GM19463 (cell line): ENCODE measurements at regions not wholly inside any gene's neighbourhood (a gene's known extent, or its start where the extent isn't known, plus 50 kb on each side); places are given as distances from the start of the nearest gene placed in this dataset.
"Not testable (repeated sequence)": the region's sequence is repeated elsewhere in the genome, so short reads cannot be mapped to it uniquely, and the experiment has no call there.

Experiments
- ATAC-seq: cut with Tn5 transposase; IDR thresholded peaks from one replicate; pipeline ENCODE4 v1.9.1; 2021; ENCODE audit warnings: mild to moderate bottlenecking, moderate library complexity; ENCODE audit not compliant: unreplicated experiment

DNA sequence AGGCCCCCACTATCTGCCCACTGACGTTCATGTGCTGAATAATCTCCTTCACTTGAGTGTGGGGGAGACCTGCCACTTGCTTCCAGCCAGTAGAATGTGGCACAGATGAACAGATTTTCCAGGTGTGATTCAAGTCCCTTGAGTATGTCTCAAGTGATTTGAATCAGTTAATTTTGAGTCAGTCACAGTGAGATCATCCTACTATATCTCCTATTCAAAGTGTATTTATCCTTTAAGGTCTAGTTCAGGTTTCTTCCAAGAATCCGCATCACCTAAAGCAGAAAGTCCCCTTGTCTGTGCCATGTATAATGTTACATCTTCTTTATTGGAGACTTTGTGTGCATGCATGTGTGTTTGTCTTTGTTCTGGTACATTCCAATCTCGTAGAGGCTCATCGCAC is 208.3 kb upstream of the DAB2 start:
- no peak for ATAC-seq

DNA sequence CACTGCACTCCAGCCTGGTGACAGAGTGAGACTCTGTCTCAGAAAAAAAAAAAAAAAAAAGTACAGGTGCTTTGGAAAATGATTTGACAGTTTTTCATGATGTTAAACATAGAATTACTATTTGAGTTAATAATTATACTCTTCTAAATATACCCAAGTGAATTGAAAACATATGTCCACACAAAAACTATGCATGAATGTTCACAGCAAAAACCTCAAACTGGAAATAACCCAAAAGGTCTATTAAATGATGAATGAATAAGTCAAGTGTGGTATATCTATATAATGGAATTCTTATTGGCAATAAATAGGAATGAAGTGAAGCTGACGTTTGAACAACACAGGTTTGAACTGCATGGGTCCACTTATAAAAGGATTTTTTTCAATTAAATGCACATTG is 207.2 kb upstream of the DAB2 start:
- ATAC-seq = no peak

DNA sequence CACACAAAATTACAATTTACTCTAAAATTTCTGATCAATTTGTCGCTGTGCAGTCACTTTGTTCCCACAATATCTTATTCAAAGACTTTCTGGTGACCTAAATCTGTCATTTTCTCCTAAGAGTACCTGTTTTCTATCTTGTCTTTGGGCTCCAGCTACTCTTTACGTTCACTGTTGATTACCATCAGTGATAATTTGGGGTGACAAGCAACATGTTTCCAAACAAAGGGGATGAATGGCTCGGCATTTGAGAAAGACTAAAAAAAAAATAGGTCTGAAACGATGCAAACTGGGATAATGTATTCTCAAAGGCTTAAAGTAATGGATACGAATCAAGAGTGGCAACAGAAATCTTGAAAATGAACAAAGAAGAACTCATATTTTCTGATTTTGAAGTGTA is 205.2 kb upstream of the DAB2 start:
- ATAC-seq = no peak

DNA sequence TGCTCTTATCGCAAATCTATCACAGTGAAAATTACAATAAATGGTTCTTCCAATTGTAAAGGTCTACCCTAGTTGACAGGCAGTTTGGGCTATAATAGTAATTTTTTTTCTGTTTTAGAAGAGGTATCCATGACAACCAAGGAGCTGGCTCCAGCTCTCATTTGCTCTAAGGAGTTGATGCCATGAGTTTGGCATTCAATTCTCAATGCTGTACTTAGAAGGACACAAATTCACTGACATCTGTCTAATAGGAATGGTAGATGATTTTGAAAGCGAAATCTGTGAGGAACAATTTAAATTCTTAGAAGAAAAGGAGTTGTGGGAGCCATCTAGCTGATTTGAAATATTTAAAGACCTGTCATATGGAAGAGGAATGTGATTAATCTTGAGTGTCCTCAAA is 203.6 kb upstream of the DAB2 start:
- no peak for ATAC-seq

DNA sequence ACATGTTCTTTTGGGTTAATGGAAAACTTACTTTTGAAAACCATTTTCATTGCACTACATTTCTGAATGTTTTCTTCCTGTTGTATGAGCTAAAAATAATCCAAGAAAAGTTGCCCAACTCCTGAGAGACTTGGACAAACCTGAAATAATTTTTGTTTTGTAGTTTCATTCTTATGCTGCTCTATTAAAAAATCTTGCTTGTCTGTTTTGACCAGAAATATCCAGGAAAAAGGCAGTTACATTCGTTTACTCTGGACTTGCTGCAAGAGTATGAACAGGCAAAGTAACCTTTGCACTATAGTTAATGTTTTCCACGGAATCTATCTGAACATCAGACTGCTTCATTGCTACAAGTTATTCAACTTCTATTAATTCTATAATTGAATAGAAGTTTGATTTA is 200.1 kb upstream of the DAB2 start:
- no peak for ATAC-seq

DNA sequence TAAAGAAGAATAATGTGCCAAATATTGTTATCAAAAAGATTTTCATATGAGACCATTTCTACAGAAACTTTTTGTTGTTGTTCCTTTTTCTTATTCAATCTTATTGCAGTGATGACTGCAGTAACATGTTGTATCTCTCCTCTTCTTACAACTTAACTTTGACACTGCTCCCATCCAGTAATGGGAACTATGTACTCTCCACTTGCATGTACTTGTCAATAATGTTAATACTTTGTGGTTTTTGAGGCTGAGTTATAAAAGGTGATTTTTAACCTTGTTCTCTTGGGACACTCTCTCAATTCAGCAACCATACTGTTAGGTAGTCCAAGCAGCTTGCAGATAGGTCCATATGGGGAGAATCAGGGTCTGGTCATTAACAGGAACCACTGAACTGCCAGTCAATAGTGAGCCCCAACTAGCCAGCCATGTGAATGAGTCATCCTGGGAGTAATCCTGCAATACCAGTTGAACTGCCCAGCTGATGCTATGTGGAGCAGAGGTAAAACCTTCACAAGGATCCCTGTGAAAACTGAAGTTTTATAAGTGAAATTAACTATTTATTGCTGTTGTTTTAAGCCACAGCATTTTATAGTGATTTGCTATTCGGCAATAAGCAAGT is 199.6 kb upstream of the DAB2 start:
- ATAC-seq = peak; percentile 84

DNA sequence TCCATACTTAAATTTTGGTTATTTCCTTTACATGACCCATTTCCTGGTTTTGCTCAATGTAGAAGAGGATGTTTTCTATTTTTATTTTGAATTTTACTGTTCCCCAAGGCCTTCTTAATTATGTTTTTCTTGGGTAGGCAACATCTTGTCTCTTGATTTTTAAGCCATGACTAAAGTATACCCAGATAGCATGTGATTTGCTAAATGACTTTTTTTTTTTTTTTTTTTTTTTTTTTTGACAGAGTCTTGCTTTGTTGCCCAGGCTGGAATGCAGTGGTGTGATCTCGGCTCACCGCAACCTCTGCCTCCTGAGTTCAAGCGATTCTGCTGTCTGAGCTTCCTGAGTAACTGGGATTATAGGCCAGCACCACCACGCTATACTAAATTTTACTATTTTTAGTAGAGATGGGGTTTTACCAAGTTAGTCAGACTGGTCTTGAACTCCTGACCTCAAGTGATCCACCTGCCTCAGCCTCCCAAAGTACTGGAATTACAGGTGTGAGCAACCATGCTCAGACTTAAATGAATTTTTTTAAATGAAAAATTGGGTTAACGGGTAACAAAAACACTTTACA is 198.6 kb upstream of the DAB2 start:
- ATAC-seq = peak; percentile 43

DNA sequence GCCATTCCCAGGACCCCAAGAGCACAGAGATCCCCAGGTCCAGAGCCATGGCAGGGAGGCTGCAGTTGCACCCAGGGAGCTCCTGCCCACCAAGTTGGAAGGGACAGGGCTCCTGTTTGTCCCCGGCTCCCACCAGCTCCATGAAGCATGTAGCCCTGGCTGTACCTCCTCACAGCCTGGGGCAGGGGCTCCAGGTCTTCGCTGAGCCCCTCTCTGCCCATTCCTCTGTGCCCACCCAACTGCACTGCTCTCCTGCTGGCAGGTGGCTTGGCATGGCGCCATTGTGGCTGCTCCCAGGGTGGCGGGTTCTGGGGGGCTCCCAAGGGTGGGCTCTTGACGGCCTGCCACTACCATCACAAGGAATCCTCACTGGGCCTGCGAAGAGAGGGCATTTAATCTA is 197.5 kb upstream of the DAB2 start:
- no peak for ATAC-seq

DNA sequence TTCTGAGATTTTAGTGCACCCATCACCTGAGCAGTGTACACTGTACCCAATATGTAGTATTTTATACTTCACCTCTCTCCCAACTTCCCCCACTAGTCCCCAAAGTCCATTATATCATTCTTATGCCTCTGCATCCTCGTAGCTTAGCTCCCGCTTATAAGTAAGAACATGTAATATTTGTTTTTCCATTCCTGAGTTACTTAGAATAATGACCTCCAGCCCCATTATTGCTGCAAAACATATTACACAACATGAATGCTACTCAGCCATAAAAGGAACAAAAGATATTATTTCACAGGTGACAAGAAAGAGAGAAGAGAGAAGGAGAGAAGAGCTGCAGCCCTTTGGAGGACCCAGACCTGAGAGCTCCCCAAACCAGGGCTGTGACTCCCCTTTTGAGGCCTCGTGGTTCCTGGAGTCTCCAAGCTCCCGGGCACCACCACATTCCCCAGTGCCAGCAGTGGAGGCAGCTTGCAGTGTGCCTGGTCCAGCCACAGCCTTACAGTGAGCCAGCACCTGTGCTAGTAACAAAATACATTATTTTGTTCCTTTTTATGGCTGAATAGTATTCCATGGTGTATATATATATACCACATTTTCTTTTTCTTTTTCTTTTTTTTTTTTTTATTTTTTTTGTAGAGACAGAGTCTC is 194.5 kb upstream of the DAB2 start:
- ATAC-seq = no peak

DNA sequence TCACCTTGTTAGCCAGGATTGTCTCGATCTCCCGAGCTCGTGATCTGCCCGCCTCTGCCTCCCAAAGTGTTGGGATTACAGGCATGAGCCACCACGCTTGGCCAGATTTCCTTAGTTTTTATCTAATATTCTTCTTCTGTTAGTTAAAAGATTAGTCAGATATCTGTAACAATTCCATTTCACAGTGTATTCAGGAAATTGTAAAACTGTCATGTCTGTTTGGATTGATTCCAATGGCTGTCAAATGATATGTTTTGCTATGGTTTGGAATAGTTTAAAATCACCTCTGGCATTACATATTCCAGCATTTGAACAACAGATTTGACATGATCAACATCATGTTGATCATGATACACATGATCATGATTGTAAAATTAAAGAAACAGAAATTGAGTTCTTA is 193.6 kb upstream of the DAB2 start:
- ATAC-seq = no peak

DNA sequence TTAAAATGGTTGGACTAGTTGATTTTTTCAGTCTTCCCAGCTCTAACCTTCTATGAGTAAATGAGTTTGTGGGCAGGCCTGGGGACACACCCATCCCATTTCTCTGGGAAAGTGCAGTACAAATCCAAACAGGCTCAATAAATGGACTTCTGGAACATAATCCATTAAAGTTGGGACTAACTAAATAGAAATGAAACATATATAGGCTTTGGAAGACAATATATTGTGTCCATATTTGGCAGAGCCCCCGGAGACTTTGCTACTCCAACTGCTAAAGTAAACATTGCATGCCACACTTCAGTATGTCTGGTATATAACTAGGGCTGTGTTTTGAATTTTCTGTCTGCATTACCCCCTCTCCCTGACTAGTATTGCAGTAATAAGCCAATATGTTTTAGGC is 191.4 kb upstream of the DAB2 start:
- ATAC-seq = no peak

DNA sequence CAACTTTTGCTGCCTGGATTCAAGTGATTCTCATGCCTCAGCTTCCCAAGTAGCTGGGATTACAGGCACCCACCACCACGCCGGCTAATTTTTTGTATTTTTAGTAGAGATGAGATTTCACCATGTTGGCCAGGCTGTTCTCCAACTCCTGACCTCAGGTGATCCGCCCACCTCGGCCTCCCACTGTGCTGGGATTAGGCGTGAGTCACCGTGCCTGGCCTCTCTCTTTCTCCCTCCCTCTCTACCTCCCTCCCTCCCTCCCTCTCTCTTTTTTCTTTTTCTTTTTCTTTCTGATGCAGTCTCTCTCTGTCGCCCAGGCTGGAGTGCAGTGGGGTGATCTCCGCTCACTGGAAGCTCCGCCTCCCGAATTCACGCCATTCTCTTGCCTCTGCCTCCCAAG is 186.3 kb upstream of the DAB2 start:
- not testable (repeated sequence) for ATAC-seq

DNA sequence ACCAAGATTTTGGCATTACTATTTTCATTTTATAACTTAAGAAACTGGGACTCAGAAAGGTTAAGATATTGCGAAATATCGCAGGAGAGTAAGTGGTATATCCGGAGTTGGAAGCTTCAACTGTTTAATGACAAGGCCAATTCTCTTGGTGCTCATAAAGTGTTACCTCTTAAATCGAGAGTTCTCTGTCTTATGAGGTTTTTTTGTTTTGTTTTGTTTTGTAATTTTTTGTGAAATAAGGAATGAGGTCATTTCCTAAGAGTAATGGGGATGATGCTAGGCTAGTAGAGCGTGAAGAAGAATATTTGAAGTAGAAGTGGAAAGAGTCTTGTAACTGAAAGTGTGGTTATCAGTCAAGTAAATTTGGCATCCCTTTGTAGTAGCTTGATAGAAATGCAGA is 183.2 kb upstream of the DAB2 start:
- peak; percentile 55 for ATAC-seq

DNA sequence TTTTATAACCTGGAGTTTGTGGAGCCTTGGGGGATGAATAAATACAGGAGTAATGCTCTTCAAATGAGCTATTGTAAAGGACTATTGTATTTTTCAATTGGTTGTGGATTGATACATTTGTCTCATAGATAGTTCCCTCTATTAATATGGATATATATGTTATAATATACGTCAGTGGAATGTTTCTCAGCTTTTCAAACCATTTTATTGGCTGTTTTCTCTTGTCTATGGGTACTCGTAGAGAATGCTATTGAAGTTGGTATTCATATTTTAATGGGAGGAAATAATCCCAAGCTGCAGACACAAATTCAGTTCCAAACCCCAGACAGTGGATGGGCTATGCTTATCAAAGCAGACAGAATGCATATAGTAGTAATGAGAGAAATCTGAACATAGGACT is 181.8 kb upstream of the DAB2 start:
- no peak for ATAC-seq

DNA sequence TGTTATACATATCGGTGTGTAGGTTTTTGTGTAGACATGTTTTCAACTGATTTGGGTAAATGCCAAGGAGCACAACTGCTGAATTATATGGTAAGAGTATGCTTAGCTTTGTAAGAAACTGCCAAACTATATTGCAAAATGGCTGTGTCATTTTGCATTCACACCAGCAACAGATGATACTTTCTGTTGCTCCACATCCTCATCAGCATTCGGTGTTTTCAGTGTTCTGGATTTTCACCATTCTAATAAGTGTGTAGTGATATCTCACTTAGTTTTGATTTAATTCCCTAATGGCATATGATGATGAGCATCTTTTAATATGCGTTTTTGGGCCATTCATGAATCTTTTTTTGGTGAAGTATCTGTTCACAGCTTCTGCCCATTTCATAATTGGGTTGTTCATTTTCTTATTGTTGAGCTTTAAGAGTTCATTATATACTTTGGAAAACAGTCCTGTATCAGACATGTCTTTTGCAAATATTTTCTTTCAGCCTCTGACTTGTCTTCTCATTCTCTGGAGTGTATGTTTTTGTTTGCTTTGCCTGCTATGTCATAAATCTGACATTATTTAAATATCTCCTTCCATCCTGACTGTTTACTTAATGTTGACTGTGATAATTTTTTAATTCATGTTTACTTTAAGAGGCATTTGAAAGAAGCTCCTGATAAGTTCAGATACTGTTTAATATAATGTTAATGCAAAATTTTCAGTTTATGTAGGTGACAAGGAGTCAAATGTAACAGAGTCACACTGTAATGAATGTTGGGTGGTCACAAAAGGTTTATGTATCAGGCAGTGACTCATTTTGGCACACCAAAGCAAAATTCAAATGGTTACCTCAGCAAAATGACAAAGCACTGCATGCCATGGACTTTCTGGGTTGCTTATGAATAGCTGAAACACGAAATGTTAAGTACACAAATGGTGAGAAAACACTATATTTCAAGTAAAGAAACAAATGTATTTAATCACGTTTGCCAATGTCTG is 181.1 kb upstream of the DAB2 start:
- no peak for ATAC-seq

DNA sequence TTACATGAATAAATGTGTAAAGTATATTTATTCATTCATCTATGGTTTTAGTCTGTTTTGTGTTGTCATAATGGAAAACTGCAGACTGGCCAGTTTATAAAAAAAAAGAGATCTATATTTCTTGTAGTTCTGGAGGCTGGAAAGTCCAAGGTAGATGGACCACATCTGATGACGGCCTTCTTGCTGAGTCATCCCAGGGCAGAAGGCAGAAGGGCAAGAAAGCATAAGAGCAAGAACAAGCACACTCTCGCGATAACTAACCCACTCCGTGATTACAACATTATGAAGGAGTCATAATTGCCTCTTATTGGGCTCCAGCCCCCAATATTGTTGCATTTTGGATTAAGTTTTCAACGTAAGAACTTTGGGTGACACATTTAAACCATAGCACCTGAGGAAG is 180.4 kb upstream of the DAB2 start:
- ATAC-seq = no peak

DNA sequence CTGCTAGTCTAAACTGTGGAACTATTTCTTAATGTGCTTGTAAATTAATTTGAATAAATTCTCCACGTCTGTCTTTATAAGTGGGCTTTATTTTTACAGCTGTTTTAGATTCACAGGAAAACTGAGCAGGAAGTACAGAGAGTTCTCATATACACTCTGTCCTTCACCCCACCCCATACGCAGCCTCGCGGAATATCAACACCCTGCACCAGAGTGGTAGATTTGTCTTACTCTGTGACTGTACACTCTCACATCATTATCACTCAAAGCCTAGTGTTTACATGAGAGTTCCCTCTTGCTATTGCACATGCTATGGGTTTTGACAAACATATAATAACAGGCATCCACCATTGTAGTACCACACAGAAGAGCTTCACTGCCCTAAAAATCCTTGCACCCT is 179.7 kb upstream of the DAB2 start:
- ATAC-seq = no peak

DNA sequence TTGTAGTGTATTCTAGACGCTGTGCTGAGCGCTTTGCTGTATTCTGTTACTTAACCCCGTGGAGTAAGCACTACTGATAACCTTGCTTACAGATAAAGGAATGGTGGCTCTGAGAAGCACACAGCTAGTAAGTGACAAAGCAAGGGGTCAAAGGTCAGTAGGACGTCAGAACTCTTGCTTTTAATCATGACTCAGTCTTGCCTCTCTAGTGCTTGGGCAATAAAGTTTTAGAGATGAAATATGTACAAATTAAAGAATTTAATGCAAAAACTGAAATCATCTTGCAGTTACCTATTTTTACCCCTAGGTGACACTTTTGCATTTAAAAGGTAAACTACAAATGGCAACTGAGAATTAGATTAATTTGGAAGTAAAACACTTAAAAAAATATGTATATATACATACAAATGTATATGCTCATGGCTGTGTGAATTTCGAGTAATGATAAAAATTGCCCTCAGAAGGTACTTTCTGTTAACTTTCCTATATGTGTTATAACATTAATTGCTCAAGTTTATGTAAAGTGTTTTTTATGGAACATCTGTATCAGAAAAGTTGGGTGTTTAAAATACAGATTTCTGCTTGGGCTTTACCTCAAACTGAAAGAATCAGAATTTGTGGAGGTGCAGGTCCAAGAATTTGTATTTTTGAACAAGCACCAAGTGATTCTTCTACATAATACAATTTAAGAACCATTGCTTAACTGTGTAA is 175.1 kb upstream of the DAB2 start:
- no peak for ATAC-seq

DNA sequence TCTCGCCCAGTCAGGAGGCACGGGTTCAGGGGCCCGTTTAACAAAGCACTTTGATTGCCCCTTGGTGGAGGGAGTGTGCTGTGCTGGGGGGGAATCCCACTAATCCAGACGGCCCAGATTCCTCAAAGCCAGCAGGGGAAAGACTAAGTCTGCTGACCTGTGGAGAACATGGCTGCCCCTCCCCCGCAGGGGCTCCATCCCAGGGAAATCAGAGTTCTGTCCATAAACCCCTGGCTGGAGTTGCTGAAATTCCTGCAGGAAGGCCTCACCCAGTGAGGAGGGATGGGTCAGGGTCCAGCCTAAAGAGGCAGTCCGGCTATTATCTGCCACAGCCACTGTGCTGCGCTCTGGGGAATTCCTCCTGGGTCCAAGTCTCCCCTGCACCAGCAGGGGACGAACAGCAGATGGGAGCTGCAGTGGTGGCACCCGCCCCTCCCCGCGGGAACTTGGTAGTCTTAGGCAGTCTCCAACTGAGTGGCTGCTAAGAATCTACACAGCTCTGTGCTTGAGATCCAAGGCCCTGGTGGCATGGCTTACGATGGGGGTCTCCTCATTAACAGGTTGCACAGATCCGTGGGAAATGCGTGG is 174.0 kb upstream of the DAB2 start:
- no peak for ATAC-seq

DNA sequence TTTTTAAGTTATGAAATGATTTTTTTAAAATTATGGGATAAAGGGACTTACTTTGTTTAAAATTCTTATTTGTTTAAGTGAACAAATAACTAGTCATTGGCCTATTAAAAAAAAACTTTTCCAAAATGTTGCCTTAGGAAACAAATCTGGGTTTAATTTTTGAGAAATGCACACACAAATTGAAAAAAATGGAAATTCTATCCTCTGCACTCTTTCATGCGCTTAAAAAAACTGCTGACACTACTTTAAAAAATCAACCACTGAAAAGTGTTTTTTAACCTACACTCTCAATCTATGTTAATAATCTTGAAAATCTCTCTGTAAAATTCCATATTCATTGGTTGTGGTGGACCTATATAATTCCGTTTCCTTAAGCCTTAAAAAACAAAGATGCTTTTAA is 163.4 kb upstream of the DAB2 start:
- no peak for ATAC-seq

DNA sequence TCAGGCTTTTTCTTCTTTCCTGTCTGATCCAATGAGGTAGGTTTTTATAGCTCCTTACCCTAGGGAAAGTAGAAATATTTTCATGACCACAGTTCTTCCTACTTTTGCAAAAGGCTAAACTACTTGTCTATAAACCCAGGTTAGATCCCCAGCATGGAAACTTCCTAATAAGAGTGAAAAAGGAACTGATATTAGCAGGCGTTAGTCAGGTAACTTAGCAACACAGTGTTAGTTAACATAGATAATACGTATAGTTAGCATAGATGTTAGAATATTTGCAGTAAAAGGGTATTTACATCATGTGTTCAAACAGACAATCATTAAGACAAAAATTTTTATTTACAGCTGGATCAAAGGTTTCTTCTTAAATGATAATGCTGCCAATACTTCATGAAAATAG is 162.9 kb upstream of the DAB2 start:
- no peak for ATAC-seq
